GM23338 (cell line): ENCODE measurements at regions not wholly inside any gene's neighbourhood (a gene's known extent, or its start where the extent isn't known, plus 50 kb on each side); places are given as distances from the start of the nearest gene placed in this dataset.

Experiments used
- ATAC-seq: fragments of 200-7000 bp; cut with Tn5 transposase; 3 replicates; pipeline ENCODE4 v1.9.1; 2020
- DNase-seq: peaks from one replicate; pipeline ENCODE4 v3.0.0-alpha.2; 2015; ENCODE audit warnings: low spot score
- H2AFZ ChIP-seq: fragments of 200-600 bp; sonication (generic); 2 replicates; pipeline ENCODE4 v1.8.0; 2016; ENCODE audit warnings: antibody characterized with exemption, mild to moderate bottlenecking, moderate library complexity
- H3F3A ChIP-seq: fragments of 200-600 bp; sonication (generic); replicated peaks from 2 replicates; pipeline ENCODE4 v1.8.0; 2017; ENCODE audit warnings: antibody characterized with exemption, mixed run types, low read depth
- H3K27ac ChIP-seq: fragments of 200-600 bp; sonication (generic); 2 replicates; pipeline ENCODE4 v1.6.1; 2016; ENCODE audit warnings: low read depth
- H3K27me3 ChIP-seq: fragments of 200-600 bp; sonication (generic); 2 replicates; pipeline ENCODE4 v1.8.0; 2016; ENCODE audit warnings: mild to moderate bottlenecking, mixed run types, moderate library complexity; ENCODE audit not compliant: insufficient read depth
- H3K36me3 ChIP-seq: fragments of 200-600 bp; sonication (generic); 2 replicates; pipeline ENCODE4 v1.8.0; 2016; ENCODE audit warnings: mild to moderate bottlenecking; ENCODE audit not compliant: insufficient read depth
- H3K4me1 ChIP-seq: fragments of 200-600 bp; sonication (generic); 2 replicates; pipeline ENCODE4 v1.8.0; 2016; ENCODE audit warnings: mild to moderate bottlenecking, moderate library complexity; ENCODE audit not compliant: insufficient read depth
- H3K4me2 ChIP-seq: fragments of 200-600 bp; sonication (generic); 2 replicates; pipeline ENCODE4 v1.7.1; 2017; ENCODE audit warnings: mixed run types
- H3K4me3 ChIP-seq: fragments of 200-600 bp; sonication (generic); 2 replicates; pipeline ENCODE4 v1.6.1; 2016; ENCODE audit warnings: mixed run types
- H3K79me2 ChIP-seq: fragments of 200-600 bp; sonication (generic); replicated peaks from 2 replicates; pipeline ENCODE4 v1.8.0; 2017; ENCODE audit warnings: mild to moderate bottlenecking; ENCODE audit not compliant: insufficient read depth
- H3K9me2 ChIP-seq: fragments of 200-600 bp; sonication (generic); 2 replicates; pipeline ENCODE4 v1.8.0; 2017; ENCODE audit not compliant: insufficient read depth
- H4K20me1 ChIP-seq: fragments of 200-600 bp; sonication (generic); replicated peaks from 2 replicates; pipeline ENCODE4 v1.8.0; 2017; ENCODE audit warnings: mild to moderate bottlenecking; ENCODE audit not compliant: insufficient read depth
- H3K27ac Mint-ChIP-seq: 2 replicates; pipeline ENCODE4 v1.8.0; 2020; ENCODE audit warnings: inconsistent platforms, mild to moderate bottlenecking, moderate library complexity, mixed read lengths
- H3K27me3 Mint-ChIP-seq: 3 replicates; pipeline ENCODE4 v1.8.0; 2022; ENCODE audit warnings: low read depth, mild to moderate bottlenecking, moderate library complexity, mixed read lengths, inconsistent platforms; ENCODE audit not compliant: insufficient read depth, poor library complexity
- H3K36me3 Mint-ChIP-seq: 3 replicates; pipeline ENCODE4 v1.8.0; 2021; ENCODE audit warnings: low read depth, mild to moderate bottlenecking, inconsistent platforms, moderate library complexity, mixed read lengths
- H3K4me1 Mint-ChIP-seq: 3 replicates; pipeline ENCODE4 v1.8.0; 2020; ENCODE audit warnings: mild to moderate bottlenecking, inconsistent platforms, mixed read lengths
- H3K4me3 Mint-ChIP-seq: 3 replicates; pipeline ENCODE4 v1.8.0; 2021; ENCODE audit warnings: moderate library complexity, mild to moderate bottlenecking, inconsistent platforms, mixed read lengths
- H3K9me3 Mint-ChIP-seq: 3 replicates; pipeline ENCODE4 v1.8.0; 2020; ENCODE audit warnings: moderate library complexity, mild to moderate bottlenecking, inconsistent platforms, mixed read lengths
- CREB1 ChIP-seq: fragments of 250-450 bp; sonication (Bioruptor Pico); IDR thresholded peaks from 2 replicates; pipeline ENCODE4 v1.5.0; 2020; ENCODE audit warnings: low read depth, mild to moderate bottlenecking, moderate library complexity
- ETS1 ChIP-seq: IDR thresholded peaks from 2 replicates; pipeline ENCODE4 v1.6.1; 2016; ENCODE audit warnings: antibody characterized with exemption
- EZH2phosphoT487 ChIP-seq: fragments of 200-600 bp; sonication (generic); IDR thresholded peaks from one replicate; pipeline ENCODE4 v1.8.1; 2018; ENCODE audit warnings: antibody characterized with exemption; ENCODE audit not compliant: unreplicated experiment
- NANOG ChIP-seq: IDR thresholded peaks from 2 replicates; pipeline ENCODE4 v1.6.1; 2016; ENCODE audit warnings: antibody characterized with exemption, borderline replicate concordance
- POLR2AphosphoS5 ChIP-seq: IDR thresholded peaks from 2 replicates; pipeline ENCODE4 v1.6.1; 2016; ENCODE audit warnings: antibody characterized with exemption, low read depth
- REST ChIP-seq: IDR thresholded peaks from one replicate; pipeline ENCODE4 v1.6.1; 2018; ENCODE audit warnings: antibody characterized with exemption; ENCODE audit not compliant: unreplicated experiment
- STAT1 ChIP-seq: IDR thresholded peaks from one replicate; pipeline ENCODE4 v1.6.1; 2016; ENCODE audit warnings: antibody characterized with exemption; ENCODE audit not compliant: unreplicated experiment
- ZNF114 ChIP-seq: fragments of 250-450 bp; sonication (Bioruptor Pico); IDR thresholded peaks from 2 replicates; pipeline ENCODE4 v1.5.0; 2020; ENCODE audit warnings: mild to moderate bottlenecking, moderate library complexity
- ZNF331 ChIP-seq: fragments of 250-450 bp; sonication (Bioruptor Pico); IDR thresholded peaks from 2 replicates; pipeline ENCODE4 v1.5.0; 2020; ENCODE audit warnings: low read depth, mild to moderate bottlenecking, moderate library complexity
- ZNF462 ChIP-seq: fragments of 250-450 bp; sonication (Bioruptor Pico); IDR thresholded peaks from 2 replicates; pipeline ENCODE4 v1.5.0; 2020; ENCODE audit warnings: mild to moderate bottlenecking, moderate library complexity

- TF ChIP-seq NANOG (no peak), ETS1 (no peak), ZNF331 (CRISPR knock-in tag) (no peak)
- H3K27ac Mint-ChIP-seq, result no peak overlapping the region
- H3K4me1 ChIP-seq, result no peaks in the 10 kb centered on the region
- H3K4me3 ChIP-seq, result no peak overlapping the region
- no peaks in the 10 kb centered on the region; the same call in 2 of the 3 replicates for H3K9me3 Mint-ChIP-seq
- H3K4me2 ChIP-seq, result no peak overlapping the region
- H3K79me2 ChIP-seq, result no peaks in the 10 kb centered on the region
- H3K4me3 Mint-ChIP-seq, result no peak overlapping the region
- H3K36me3 Mint-ChIP-seq, result no peaks in the 10 kb centered on the region
- H3K9me2 ChIP-seq, result peaks cover 19% of the 10 kb centered on the region
- no peaks in the 10 kb centered on the region for H3K36me3 ChIP-seq
- peaks cover 7% of the 10 kb centered on the region for H3K27me3 Mint-ChIP-seq
- H3K27ac ChIP-seq, result no peak overlapping the region
- H4K20me1 ChIP-seq, result no peaks in the 10 kb centered on the region
- no peaks in the 10 kb centered on the region for H3F3A ChIP-seq
- ATAC-seq (no peak), DNase-seq (no peak)
- H3K4me1 Mint-ChIP-seq, result no peaks in the 10 kb centered on the region
- no peaks in the 10 kb centered on the region for H3K27me3 ChIP-seq
- H2AFZ ChIP-seq, result no peak overlapping the region
These were observed 110.0 kb upstream of the NKX1-1 start for GRCh38 chr4:1516261-1516660.

GRCh38 chr4:1515763-1516162 lies 109.5 kb upstream of the NKX1-1 start:
- DNase-seq (no peak), ATAC-seq (no peak)
- no peaks in the 10 kb centered on the region; the same call in 2 of the 3 replicates for H3K9me3 Mint-ChIP-seq
- Histone ChIP-seq H3K36me3 (no peaks in the 10 kb centered on the region), H3K4me1 (no peaks in the 10 kb centered on the region), H3F3A (no peaks in the 10 kb centered on the region), H3K27ac (no peak overlapping the region), H4K20me1 (no peaks in the 10 kb centered on the region), H3K9me2 (peaks cover 19% of the 10 kb centered on the region), H3K79me2 (no peaks in the 10 kb centered on the region), H3K4me2 (no peak overlapping the region), H2AFZ (no peak overlapping the region), H3K27me3 (no peaks in the 10 kb centered on the region), H3K4me3 (no peak overlapping the region)
- peaks cover 9% of the 10 kb centered on the region for H3K27me3 Mint-ChIP-seq
- H3K4me1 Mint-ChIP-seq, result no peaks in the 10 kb centered on the region
- no peak overlapping the region for H3K27ac Mint-ChIP-seq
- H3K36me3 Mint-ChIP-seq, result no peaks in the 10 kb centered on the region
- H3K4me3 Mint-ChIP-seq, result no peak overlapping the region
- no peak for TF ChIP-seq REST
- TF ChIP-seq EZH2phosphoT487, result no peak
- no peak for TF ChIP-seq CREB1 (CRISPR knock-in tag)
- no peak for TF ChIP-seq NANOG
- TF ChIP-seq STAT1, result no peak
- no peak for TF ChIP-seq ZNF462 (CRISPR knock-in tag)
- no peak for TF ChIP-seq POLR2AphosphoS5
- TF ChIP-seq ZNF114 (CRISPR knock-in tag), result no peak
